ENCODE measurements at regions not wholly inside any gene's neighbourhood (a gene's known extent, or its start where the extent isn't known, plus 50 kb on each side); places are given as distances from the start of the nearest gene placed in this dataset.

- Histone ChIP-seq H3K27ac (ENCODE audit: poor library complexity, severe bottlenecking) (no peak overlapping the region), H3K4me3 (ENCODE audit: severe bottlenecking) (no peak overlapping the region), H3K9me3 (ENCODE audit: severe bottlenecking) (no peaks in the 10 kb centered on the region), H3K27me3 (ENCODE audit: insufficient read depth, poor library complexity, severe bottlenecking) (no peaks in the 10 kb centered on the region), H3K36me3 (ENCODE audit: low read depth) (no peaks in the 10 kb centered on the region), H3K4me1 (ENCODE audit: insufficient read depth, poor library complexity, severe bottlenecking) (no peaks in the 10 kb centered on the region)
- TF ChIP-seq, protein P1, sequence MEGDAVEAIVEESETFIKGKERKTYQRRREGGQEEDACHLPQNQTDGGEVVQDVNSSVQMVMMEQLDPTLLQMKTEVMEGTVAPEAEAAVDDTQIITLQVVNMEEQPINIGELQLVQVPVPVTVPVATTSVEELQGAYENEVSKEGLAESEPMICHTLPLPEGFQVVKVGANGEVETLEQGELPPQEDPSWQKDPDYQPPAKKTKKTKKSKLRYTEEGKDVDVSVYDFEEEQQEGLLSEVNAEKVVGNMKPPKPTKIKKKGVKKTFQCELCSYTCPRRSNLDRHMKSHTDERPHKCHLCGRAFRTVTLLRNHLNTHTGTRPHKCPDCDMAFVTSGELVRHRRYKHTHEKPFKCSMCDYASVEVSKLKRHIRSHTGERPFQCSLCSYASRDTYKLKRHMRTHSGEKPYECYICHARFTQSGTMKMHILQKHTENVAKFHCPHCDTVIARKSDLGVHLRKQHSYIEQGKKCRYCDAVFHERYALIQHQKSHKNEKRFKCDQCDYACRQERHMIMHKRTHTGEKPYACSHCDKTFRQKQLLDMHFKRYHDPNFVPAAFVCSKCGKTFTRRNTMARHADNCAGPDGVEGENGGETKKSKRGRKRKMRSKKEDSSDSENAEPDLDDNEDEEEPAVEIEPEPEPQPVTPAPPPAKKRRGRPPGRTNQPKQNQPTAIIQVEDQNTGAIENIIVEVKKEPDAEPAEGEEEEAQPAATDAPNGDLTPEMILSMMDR (IDR thresholded peaks at IDR 0.05; ENCODE audit: poor library complexity, severe bottlenecking): no peak
- DNase-seq (ENCODE audit: low spot score) (no peak), ATAC-seq (ENCODE audit: low read depth) (no peak)
These were observed 176.9 kb upstream of the ARSJ start for GRCh38 chr4:114156371-114156770.

DNA sequence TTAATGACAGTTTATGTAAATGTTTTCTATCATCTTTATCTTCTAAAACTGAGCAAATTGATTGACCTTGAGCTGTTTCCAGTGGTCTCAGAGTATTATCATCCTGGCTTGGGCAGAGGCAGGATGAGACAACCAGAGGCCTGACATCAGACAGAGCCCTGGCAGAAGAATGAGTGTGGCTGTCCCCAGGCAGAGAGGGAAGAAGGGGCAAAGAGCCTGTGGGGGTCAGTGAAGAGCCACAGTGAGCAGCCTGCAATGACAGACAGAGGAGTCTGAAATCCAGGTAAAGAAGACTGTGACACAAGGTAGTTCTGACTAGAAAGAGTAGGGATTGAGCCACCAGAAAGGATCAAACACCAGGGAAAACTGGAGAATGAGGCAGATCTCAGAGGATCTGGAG, 182.4 kb upstream of the ARSJ start:
- Histone ChIP-seq H3K4me3 (ENCODE audit: severe bottlenecking) (no peak overlapping the region), H3K36me3 (ENCODE audit: low read depth) (no peaks in the 10 kb centered on the region), H3K27ac (ENCODE audit: poor library complexity, severe bottlenecking) (no peak overlapping the region), H3K27me3 (ENCODE audit: insufficient read depth, poor library complexity, severe bottlenecking) (no peaks in the 10 kb centered on the region), H3K4me1 (ENCODE audit: insufficient read depth, poor library complexity, severe bottlenecking) (no peaks in the 10 kb centered on the region), H3K9me3 (ENCODE audit: severe bottlenecking) (no peaks in the 10 kb centered on the region)
- no peak for DNase-seq (ENCODE audit: low spot score)
- no peak for ATAC-seq (ENCODE audit: low read depth)
- TF ChIP-seq, protein P1 (IDR thresholded peaks at IDR 0.05; ENCODE audit: poor library complexity, severe bottlenecking): no peak

- ATAC-seq (ENCODE audit: low read depth) (no peak), DNase-seq (ENCODE audit: low spot score) (no peak)
- Histone ChIP-seq H3K27ac (ENCODE audit: poor library complexity, severe bottlenecking) (no peak overlapping the region), H3K27me3 (ENCODE audit: insufficient read depth, poor library complexity, severe bottlenecking) (no peaks in the 10 kb centered on the region), H3K4me3 (ENCODE audit: severe bottlenecking) (no peak overlapping the region), H3K36me3 (ENCODE audit: low read depth) (no peaks in the 10 kb centered on the region), H3K9me3 (ENCODE audit: severe bottlenecking) (no peaks in the 10 kb centered on the region), H3K4me1 (ENCODE audit: insufficient read depth, poor library complexity, severe bottlenecking) (no peaks in the 10 kb centered on the region)
- TF ChIP-seq, protein P1 (IDR thresholded peaks at IDR 0.05; ENCODE audit: poor library complexity, severe bottlenecking): no peak
These were observed 183.6 kb upstream of the ARSJ start for GRCh38 chr4:114163051-114163450.

DNA sequence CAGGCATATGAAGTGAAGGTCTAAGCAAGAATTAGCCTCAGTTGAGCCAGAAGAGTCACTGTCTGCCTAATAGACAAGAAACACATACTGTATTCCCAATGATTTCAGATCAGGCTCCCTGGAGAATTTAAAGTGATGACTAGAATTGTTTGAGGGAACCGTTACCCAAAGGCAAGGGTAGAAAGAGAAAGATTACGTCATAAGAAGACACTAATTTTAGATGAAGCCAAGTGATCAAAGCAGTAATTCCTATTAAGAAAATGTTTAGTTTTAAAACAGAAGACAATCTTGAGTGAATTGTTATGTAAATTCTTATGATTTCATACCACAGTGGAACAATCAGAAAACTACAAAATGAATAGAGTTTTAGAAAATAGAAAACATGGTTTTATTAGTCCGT, 194.5 kb upstream of the ARSJ start:
- Histone ChIP-seq H3K4me1 (ENCODE audit: insufficient read depth, poor library complexity, severe bottlenecking) (peaks cover 3% of the 10 kb centered on the region), H3K27me3 (ENCODE audit: insufficient read depth, poor library complexity, severe bottlenecking) (no peaks in the 10 kb centered on the region), H3K36me3 (ENCODE audit: low read depth) (no peaks in the 10 kb centered on the region), H3K4me3 (ENCODE audit: severe bottlenecking) (no peak overlapping the region), H3K27ac (ENCODE audit: poor library complexity, severe bottlenecking) (no peak overlapping the region), H3K9me3 (ENCODE audit: severe bottlenecking) (no peaks in the 10 kb centered on the region)
- DNase-seq (ENCODE audit: low spot score) (no peak), ATAC-seq (ENCODE audit: low read depth) (no peak)
- TF ChIP-seq, protein P1 (IDR thresholded peaks at IDR 0.05; ENCODE audit: poor library complexity, severe bottlenecking): no peak

- Histone ChIP-seq H3K4me3 (ENCODE audit: severe bottlenecking) (no peak overlapping the region), H3K9me3 (ENCODE audit: severe bottlenecking) (peaks cover under 1% of the 10 kb centered on the region), H3K27me3 (ENCODE audit: insufficient read depth, poor library complexity, severe bottlenecking) (no peaks in the 10 kb centered on the region), H3K27ac (ENCODE audit: poor library complexity, severe bottlenecking) (no peak overlapping the region), H3K36me3 (ENCODE audit: low read depth) (no peaks in the 10 kb centered on the region), H3K4me1 (ENCODE audit: insufficient read depth, poor library complexity, severe bottlenecking) (no peaks in the 10 kb centered on the region)
- ATAC-seq (ENCODE audit: low read depth) (no peak), DNase-seq (ENCODE audit: low spot score) (no peak)
- TF ChIP-seq, protein P1 (IDR thresholded peaks at IDR 0.05; ENCODE audit: poor library complexity, severe bottlenecking): no peak
These were observed 198.2 kb upstream of the ARSJ start for GRCh38 chr4:114177628-114178027.

All from RWPE2 (cell line).